ENCODE measurements at regions not wholly inside any gene's neighbourhood (a gene's known extent, or its start where the extent isn't known, plus 50 kb on each side); places are given as distances from the start of the nearest gene placed in this dataset.

GRCh38 chr18:60038731-60039130 is 138.9 kb downstream of the PMAIP1 start:
- Histone ChIP-seq H3K27me3 (replicated peaks; ENCODE audit: insufficient read depth) (no peaks in the 10 kb centered on the region), H3K4me1 (ENCODE audit: control insufficient read depth in 1 of 2, low read depth in 2 of 2) (no peaks in the 10 kb centered on the region), H3K36me3 (no peaks in the 10 kb centered on the region), H3K9me3 (no peaks in the 10 kb centered on the region), H3K4me3 (no peak overlapping the region), H3K27ac (no peak overlapping the region)
- DNase-seq (ENCODE audit: low spot score) (no peak), ATAC-seq (ENCODE audit: insufficient number of reproducible peaks, low FRiP score, low read depth) (no peak)
- TF ChIP-seq CTCF (IDR thresholded peaks at IDR 0.05): no peak

GRCh38 chr18:60027397-60027796 is 127.6 kb downstream of the PMAIP1 start:
- H3K36me3 ChIP-seq: no peaks in the 10 kb centered on the region
- no peaks in the 10 kb centered on the region for H3K4me1 ChIP-seq (ENCODE audit: control insufficient read depth in 1 of 2, low read depth in 2 of 2)
- no peak overlapping the region for H3K4me3 ChIP-seq
- H3K27me3 ChIP-seq (replicated peaks; ENCODE audit: insufficient read depth): no peaks in the 10 kb centered on the region
- no peaks in the 10 kb centered on the region for H3K9me3 ChIP-seq
- ATAC-seq (ENCODE audit: insufficient number of reproducible peaks, low FRiP score, low read depth) (no peak), DNase-seq (ENCODE audit: low spot score) (no peak)
- no peak overlapping the region for H3K27ac ChIP-seq
- no peak for TF ChIP-seq CTCF (IDR thresholded peaks at IDR 0.05)

- no peaks in the 10 kb centered on the region for H3K4me1 ChIP-seq (ENCODE audit: control insufficient read depth in 1 of 2, low read depth in 2 of 2)
- no peak for ATAC-seq (ENCODE audit: insufficient number of reproducible peaks, low FRiP score, low read depth)
- no peak for TF ChIP-seq CTCF (IDR thresholded peaks at IDR 0.05)
- H3K9me3 ChIP-seq: no peaks in the 10 kb centered on the region
- no peak overlapping the region for H3K4me3 ChIP-seq
- no peaks in the 10 kb centered on the region for H3K36me3 ChIP-seq
- DNase-seq (ENCODE audit: low spot score): no peak
- no peaks in the 10 kb centered on the region for H3K27me3 ChIP-seq (replicated peaks; ENCODE audit: insufficient read depth)
- H3K27ac ChIP-seq: no peak overlapping the region
Measured at GRCh38 chr18:60024857-60025256, 125.1 kb downstream of the PMAIP1 start.

- TF ChIP-seq CTCF (IDR thresholded peaks at IDR 0.05): no peak
- ATAC-seq (ENCODE audit: insufficient number of reproducible peaks, low FRiP score, low read depth): no peak
- Histone ChIP-seq H3K4me3 (no peak overlapping the region), H3K9me3 (no peaks in the 10 kb centered on the region), H3K36me3 (no peaks in the 10 kb centered on the region), H3K4me1 (ENCODE audit: control insufficient read depth in 1 of 2, low read depth in 2 of 2) (no peaks in the 10 kb centered on the region), H3K27ac (no peak overlapping the region), H3K27me3 (replicated peaks; ENCODE audit: insufficient read depth) (no peaks in the 10 kb centered on the region)
- DNase-seq (ENCODE audit: low spot score): no peak
Measured at GRCh38 chr18:60024345-60024744, 124.5 kb downstream of the PMAIP1 start.

- no peak overlapping the region for H3K4me3 ChIP-seq
- no peaks in the 10 kb centered on the region for H3K27me3 ChIP-seq (replicated peaks; ENCODE audit: insufficient read depth)
- ATAC-seq (ENCODE audit: insufficient number of reproducible peaks, low FRiP score, low read depth) (no peak), DNase-seq (ENCODE audit: low spot score) (no peak)
- no peaks in the 10 kb centered on the region for H3K36me3 ChIP-seq
- no peak for TF ChIP-seq CTCF (IDR thresholded peaks at IDR 0.05)
- no peaks in the 10 kb centered on the region for H3K4me1 ChIP-seq (ENCODE audit: control insufficient read depth in 1 of 2, low read depth in 2 of 2)
- H3K27ac ChIP-seq: no peak overlapping the region
- no peaks in the 10 kb centered on the region for H3K9me3 ChIP-seq
Measured at GRCh38 chr18:60022671-60023276, 123.0 kb downstream of the PMAIP1 start.
